Transverse colon (tissue), 4 donors: ENCODE measurements at regions not wholly inside any gene's neighbourhood (a gene's known extent, or its start where the extent isn't known, plus 50 kb on each side); places are given as distances from the start of the nearest gene placed in this dataset.

Experiments
- EP300 ChIP-seq: sonication (generic); formaldehyde crosslinking; IDR thresholded peaks from one replicate; pipeline ENCODE4 v1.6.1; 2017; ENCODE audit warnings: antibody characterized with exemption, low read depth
- POLR2A ChIP-seq: fragments of 450-650 bp; IDR thresholded peaks from one replicate; pipeline ENCODE4 v1.6.1; 2016; ENCODE audit warnings: antibody characterized with exemption, mild to moderate bottlenecking, moderate library complexity
- POLR2AphosphoS5 ChIP-seq, 3 donors: sonication (generic); formaldehyde crosslinking; IDR thresholded peaks; one replicate each; pipeline ENCODE4 v1.6.1; 2016; ENCODE audit warnings: antibody characterized with exemption in 3 of 3
- TF ChIP-seq, protein P1 (sequence below), 5 experiments: fragments of 200-600 bp in 3 of 5; fragments of 450-650 bp in 2 of 5; sonication (generic) in 3 of 5; IDR thresholded peaks; 1 replicate in 2 of 5; 2 replicates in 3 of 5; pipeline ENCODE4 v1.5.1; 2016 to 2017; ENCODE audit warnings: antibody characterized with exemption in 5 of 5, inconsistent platforms in 3 of 5, mild to moderate bottlenecking in 2 of 5, moderate library complexity in 1 of 5

DNA sequence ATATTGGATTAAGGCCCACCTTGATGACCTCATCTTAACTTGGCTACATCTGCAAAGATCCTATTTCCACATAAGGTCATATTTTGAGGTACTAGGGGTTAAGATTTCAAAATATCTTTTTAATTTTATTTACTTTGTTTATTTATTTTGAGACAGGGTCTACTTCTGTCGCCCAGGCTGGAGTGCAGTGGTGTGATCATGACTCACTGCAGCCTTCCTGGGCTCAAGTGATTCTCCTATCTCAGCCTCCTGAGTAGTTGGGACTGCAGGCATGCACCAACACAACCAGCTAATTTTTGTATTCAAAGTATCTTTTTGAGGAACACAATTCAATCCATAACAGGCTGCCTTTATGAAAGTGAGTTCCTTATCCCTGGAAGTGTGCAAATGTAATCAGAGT is 212.3 kb downstream of the PALM2AKAP2 start:
- TF ChIP-seq, protein P1, sequence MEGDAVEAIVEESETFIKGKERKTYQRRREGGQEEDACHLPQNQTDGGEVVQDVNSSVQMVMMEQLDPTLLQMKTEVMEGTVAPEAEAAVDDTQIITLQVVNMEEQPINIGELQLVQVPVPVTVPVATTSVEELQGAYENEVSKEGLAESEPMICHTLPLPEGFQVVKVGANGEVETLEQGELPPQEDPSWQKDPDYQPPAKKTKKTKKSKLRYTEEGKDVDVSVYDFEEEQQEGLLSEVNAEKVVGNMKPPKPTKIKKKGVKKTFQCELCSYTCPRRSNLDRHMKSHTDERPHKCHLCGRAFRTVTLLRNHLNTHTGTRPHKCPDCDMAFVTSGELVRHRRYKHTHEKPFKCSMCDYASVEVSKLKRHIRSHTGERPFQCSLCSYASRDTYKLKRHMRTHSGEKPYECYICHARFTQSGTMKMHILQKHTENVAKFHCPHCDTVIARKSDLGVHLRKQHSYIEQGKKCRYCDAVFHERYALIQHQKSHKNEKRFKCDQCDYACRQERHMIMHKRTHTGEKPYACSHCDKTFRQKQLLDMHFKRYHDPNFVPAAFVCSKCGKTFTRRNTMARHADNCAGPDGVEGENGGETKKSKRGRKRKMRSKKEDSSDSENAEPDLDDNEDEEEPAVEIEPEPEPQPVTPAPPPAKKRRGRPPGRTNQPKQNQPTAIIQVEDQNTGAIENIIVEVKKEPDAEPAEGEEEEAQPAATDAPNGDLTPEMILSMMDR (IDR thresholded peaks at IDR 0.05), result no peak
- TF ChIP-seq POLR2AphosphoS5 (IDR thresholded peaks at IDR 0.05), result no peak
- TF ChIP-seq POLR2A, result no peak
- no peak for TF ChIP-seq EP300
